Osteocyte (in vitro differentiated cells): ENCODE measurements at regions not wholly inside any gene's neighbourhood (a gene's known extent, or its start where the extent isn't known, plus 50 kb on each side); places are given as distances from the start of the nearest gene placed in this dataset.
A peak's percentile ranks its signal among the peaks of the same experiment; 100 is the strongest.

Experiments used
- DNase-seq: peaks from one replicate; pipeline ENCODE4 v3.0.0; 2021; ENCODE audit warnings: mixed read lengths; ENCODE audit not compliant: unreplicated experiment; ENCODE audit errors: extremely low spot score
- H3K27ac Mint-ChIP-seq: one replicate; pipeline ENCODE4 v1.8.0; 2021; ENCODE audit warnings: mild to moderate bottlenecking, mixed read lengths; ENCODE audit not compliant: unreplicated experiment
- H3K27me3 Mint-ChIP-seq: one replicate; pipeline ENCODE4 v1.8.0; 2021; ENCODE audit warnings: mixed read lengths; ENCODE audit not compliant: unreplicated experiment
- H3K36me3 Mint-ChIP-seq: one replicate; pipeline ENCODE4 v1.8.0; 2021; ENCODE audit warnings: mixed read lengths; ENCODE audit not compliant: unreplicated experiment
- H3K4me1 Mint-ChIP-seq: one replicate; pipeline ENCODE4 v1.8.0; 2021; ENCODE audit warnings: mixed read lengths; ENCODE audit not compliant: unreplicated experiment
- H3K4me3 Mint-ChIP-seq: one replicate; pipeline ENCODE4 v1.8.0; 2021; ENCODE audit warnings: mild to moderate bottlenecking, moderate library complexity, mixed read lengths; ENCODE audit not compliant: unreplicated experiment
- H3K9me3 Mint-ChIP-seq: one replicate; pipeline ENCODE4 v1.8.0; 2021; ENCODE audit warnings: mixed read lengths; ENCODE audit not compliant: unreplicated experiment
- TF ChIP-seq, protein P1 (sequence below): fragments of 200-600 bp; sonication (generic); IDR thresholded peaks from 2 replicates; pipeline ENCODE4 v1.5.0; 2021; ENCODE audit warnings: antibody characterized with exemption, mild to moderate bottlenecking, moderate library complexity

DNA sequence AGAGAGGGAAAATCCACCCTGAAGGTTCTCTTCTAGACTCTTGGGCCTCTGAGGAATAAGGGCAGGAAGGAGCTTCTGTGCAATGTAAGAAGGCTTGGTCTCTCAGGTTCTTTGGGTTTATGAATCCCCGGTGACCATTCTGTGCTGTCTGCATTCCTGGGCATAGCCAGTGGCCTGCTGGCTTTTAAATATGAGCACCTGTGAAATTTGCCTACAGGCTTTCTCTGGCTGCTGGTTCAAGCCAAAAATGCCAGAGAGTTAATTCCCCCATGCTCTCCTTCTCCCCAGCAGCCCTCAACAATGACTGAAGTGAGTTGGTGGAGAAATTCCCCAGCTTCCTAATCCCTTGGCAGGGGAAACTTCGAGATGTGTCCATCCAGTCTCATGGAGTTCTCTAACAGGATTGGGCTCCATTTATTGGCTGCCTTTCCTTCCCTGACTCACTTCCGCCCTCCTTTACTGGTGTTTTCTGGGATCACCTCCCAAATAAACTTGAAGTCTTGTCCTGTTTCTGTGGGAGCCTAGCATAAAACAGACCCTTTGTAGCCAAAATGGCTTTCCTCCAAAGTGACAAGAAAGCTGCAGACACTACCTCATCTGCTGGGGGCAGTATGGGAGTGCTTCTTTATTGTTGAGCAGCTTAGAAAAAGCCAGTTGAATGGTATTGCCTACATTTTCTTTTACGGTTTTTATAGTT is 179.4 kb upstream of the CASK start:
- DNase-seq = no peak
- H3K27ac Mint-ChIP-seq = no peak overlapping the region
- H3K4me3 Mint-ChIP-seq = no peak overlapping the region
- no peaks in the 10 kb centered on the region for H3K27me3 Mint-ChIP-seq
- no peaks in the 10 kb centered on the region for H3K4me1 Mint-ChIP-seq
- H3K9me3 Mint-ChIP-seq = peaks cover 11% of the 10 kb centered on the region
- H3K36me3 Mint-ChIP-seq = no peaks in the 10 kb centered on the region
- TF ChIP-seq, protein P1, sequence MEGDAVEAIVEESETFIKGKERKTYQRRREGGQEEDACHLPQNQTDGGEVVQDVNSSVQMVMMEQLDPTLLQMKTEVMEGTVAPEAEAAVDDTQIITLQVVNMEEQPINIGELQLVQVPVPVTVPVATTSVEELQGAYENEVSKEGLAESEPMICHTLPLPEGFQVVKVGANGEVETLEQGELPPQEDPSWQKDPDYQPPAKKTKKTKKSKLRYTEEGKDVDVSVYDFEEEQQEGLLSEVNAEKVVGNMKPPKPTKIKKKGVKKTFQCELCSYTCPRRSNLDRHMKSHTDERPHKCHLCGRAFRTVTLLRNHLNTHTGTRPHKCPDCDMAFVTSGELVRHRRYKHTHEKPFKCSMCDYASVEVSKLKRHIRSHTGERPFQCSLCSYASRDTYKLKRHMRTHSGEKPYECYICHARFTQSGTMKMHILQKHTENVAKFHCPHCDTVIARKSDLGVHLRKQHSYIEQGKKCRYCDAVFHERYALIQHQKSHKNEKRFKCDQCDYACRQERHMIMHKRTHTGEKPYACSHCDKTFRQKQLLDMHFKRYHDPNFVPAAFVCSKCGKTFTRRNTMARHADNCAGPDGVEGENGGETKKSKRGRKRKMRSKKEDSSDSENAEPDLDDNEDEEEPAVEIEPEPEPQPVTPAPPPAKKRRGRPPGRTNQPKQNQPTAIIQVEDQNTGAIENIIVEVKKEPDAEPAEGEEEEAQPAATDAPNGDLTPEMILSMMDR = no peak

DNA sequence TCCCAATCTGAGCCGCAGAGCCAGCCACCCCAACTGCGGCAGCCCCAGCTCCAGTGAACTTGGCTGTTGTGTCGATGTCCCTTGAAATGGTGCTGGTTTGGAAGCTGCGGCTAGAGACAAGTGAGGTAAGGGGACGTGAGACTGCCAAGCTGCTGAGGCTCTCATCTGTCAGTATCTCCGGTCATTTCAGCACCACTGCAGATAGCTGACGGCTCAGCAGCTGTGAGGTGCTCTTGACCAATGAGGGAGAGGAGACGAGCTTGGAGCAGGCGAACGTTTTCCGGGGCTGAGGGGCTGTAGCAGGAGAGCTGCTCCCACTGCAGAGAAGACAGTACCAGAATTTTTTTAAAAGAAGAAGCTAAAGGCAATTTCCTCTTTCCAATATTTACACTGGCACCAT is 175.5 kb upstream of the CASK start:
- TF ChIP-seq, protein P1 = no peak
- H3K4me1 Mint-ChIP-seq = peaks cover 7% of the 10 kb centered on the region
- no peak overlapping the region for H3K27ac Mint-ChIP-seq
- no peak overlapping the region for H3K4me3 Mint-ChIP-seq
- no peaks in the 10 kb centered on the region for H3K27me3 Mint-ChIP-seq
- DNase-seq = no peak
- H3K36me3 Mint-ChIP-seq = no peaks in the 10 kb centered on the region
- H3K9me3 Mint-ChIP-seq = peaks cover 10% of the 10 kb centered on the region

DNA sequence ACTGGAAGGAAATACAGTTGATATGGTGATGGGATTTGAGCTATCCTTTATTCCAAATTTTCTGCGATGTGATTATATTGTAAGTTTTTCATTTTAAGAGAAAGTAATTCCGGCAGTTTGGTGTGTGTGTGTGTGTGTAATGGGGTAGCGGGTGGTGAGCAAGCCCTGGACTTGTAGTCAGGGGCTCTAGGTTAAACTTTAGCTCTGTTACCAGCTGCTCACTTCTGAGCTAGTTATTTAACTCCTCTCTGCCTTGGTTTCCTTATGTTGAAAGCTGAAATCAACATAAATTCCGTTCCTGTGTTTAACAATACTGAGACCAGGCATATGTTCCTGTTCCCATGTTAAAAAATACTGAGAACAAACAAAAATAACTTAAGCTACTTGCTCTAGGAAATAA is 174.1 kb upstream of the CASK start:
- Mint-ChIP-seq H3K4me3 (no peak overlapping the region), H3K4me1 (peaks cover 10% of the 10 kb centered on the region), H3K36me3 (no peaks in the 10 kb centered on the region), H3K27me3 (no peaks in the 10 kb centered on the region), H3K27ac (no peak overlapping the region), H3K9me3 (no peaks in the 10 kb centered on the region)
- TF ChIP-seq, protein P1 = no peak
- DNase-seq = no peak

DNA sequence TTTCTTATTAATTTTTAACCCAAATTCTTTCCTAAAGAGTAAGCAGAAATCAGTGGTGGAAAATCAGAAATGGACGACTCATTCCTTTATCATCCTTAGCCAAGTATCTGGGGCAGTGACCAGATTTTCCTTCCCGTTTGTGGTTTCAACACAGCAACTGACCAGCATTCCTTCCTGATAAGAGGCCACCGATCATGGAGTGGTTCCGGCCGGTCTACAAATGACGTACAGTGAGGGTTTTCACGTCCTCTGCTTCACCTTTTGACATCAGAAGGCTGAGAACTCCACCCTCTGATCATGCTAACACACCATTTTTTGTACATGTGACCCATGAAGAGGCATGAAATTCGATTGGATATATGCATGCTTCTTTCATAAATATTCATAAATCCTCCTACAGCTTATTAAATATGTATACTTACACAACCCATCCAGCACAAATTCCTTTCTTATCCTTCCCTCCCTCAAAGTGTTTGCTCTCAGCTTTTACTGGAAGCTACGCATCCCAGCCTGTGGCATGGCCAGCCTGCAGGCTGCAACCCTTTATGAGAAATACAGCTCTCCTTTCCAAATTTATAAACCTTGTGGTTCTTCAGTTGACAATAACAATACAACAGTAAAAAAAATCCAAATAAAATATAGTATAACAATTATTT is 173.0 kb upstream of the CASK start:
- Mint-ChIP-seq H3K4me1 (peaks cover 10% of the 10 kb centered on the region), H3K4me3 (no peak overlapping the region), H3K27me3 (no peaks in the 10 kb centered on the region), H3K36me3 (no peaks in the 10 kb centered on the region), H3K9me3 (no peaks in the 10 kb centered on the region), H3K27ac (no peak overlapping the region)
- TF ChIP-seq, protein P1 = no peak
- no peak for DNase-seq

DNA sequence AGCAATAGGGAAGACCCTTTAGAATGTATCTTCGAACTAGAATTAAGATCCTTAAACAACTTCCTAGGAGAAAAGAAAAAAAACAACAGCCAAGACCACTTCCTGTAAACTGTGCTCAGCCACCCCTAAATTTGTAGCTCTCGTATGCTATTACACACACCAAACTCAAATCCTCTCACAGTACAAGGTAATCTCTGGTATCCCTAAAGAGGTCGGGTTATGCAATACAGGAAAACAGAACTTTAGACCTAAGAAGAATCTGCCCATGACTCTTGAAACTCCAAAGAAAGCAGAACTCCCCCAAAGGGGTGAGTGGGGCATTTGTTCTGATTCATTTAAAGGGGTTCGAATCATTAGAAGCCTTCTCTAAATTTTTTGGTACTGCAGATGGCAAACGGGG is 170.9 kb upstream of the CASK start:
- Mint-ChIP-seq H3K4me1 (peaks cover 10% of the 10 kb centered on the region), H3K4me3 (no peak overlapping the region), H3K36me3 (no peaks in the 10 kb centered on the region), H3K27ac (peak overlapping the region; percentile 1), H3K27me3 (no peaks in the 10 kb centered on the region), H3K9me3 (peaks cover 6% of the 10 kb centered on the region)
- TF ChIP-seq, protein P1 = no peak
- no peak for DNase-seq
